ENCODE measurements at regions not wholly inside any gene's neighbourhood (a gene's known extent, or its start where the extent isn't known, plus 50 kb on each side); places are given as distances from the start of the nearest gene placed in this dataset.

DNA sequence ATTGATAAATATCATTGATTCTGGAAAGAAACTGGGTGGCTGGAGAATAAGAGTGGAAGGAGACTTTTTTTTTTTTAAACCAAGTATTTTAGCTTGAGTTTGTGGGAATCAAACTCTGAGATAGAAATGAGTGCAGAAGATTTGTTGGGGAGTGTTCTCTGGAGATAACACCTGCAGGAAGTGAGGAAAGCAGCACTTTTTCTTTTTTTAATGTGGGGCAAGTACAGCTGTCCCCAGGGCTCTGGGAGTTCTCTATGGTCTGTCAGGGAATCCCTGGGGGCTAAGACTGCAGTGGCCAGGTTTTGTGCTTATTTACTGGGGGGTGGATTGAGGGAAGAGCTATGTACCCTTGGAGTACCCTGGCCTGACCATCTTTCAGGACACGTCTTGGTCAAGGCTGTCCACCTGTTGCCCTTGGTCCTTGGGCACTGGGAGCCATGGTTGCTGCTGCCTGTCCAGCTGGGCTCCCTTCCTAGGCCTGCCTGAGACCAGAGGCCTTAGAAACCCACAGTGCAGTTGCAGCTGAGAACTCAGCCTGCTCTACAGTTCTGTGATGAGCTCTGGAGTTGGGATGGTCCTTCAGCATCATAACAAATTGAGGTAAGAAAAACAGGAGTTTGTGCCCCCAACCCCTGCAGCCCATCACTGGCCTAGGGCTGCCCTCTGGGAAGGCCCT is 85.8 kb downstream of the PHAX start:
- Histone ChIP-seq H3K4me3 (ENCODE audit: low read depth, low read length) (no peak overlapping the region), H3K36me3 (ENCODE audit: control insufficient read depth, insufficient read depth, low read length) (no peaks in the 10 kb centered on the region), H3K27me3 (ENCODE audit: control insufficient read depth, insufficient read depth, low read length) (no peaks in the 10 kb centered on the region)
- CTCF ChIA-PET = interaction anchor here (1.1 to 1.4 kb wide), 3 partner anchors 8 to 90 kb away, joined by 3 to 5 read pairs (median 3); partner anchors contain the start of gene LMNB1
- TF ChIP-seq, protein P1, sequence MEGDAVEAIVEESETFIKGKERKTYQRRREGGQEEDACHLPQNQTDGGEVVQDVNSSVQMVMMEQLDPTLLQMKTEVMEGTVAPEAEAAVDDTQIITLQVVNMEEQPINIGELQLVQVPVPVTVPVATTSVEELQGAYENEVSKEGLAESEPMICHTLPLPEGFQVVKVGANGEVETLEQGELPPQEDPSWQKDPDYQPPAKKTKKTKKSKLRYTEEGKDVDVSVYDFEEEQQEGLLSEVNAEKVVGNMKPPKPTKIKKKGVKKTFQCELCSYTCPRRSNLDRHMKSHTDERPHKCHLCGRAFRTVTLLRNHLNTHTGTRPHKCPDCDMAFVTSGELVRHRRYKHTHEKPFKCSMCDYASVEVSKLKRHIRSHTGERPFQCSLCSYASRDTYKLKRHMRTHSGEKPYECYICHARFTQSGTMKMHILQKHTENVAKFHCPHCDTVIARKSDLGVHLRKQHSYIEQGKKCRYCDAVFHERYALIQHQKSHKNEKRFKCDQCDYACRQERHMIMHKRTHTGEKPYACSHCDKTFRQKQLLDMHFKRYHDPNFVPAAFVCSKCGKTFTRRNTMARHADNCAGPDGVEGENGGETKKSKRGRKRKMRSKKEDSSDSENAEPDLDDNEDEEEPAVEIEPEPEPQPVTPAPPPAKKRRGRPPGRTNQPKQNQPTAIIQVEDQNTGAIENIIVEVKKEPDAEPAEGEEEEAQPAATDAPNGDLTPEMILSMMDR (IDR thresholded peaks at IDR 0.05; ENCODE audit: insufficient read depth, low read depth, low read length) = no peak
- DNase-seq (ENCODE audit: low read depth) = no peak
- POLR2A ChIA-PET = no interaction called here

GRCh38 chr5:126692971-126693370 is 84.0 kb upstream of the LMNB1 start:
- TF ChIP-seq, protein P1 (IDR thresholded peaks at IDR 0.05; ENCODE audit: insufficient read depth, low read depth, low read length) = no peak
- Histone ChIP-seq H3K27me3 (ENCODE audit: control insufficient read depth, insufficient read depth, low read length) (no peaks in the 10 kb centered on the region), H3K4me3 (ENCODE audit: low read depth, low read length) (no peak overlapping the region), H3K36me3 (ENCODE audit: control insufficient read depth, insufficient read depth, low read length) (no peaks in the 10 kb centered on the region)
- DNase-seq (ENCODE audit: low read depth) = no peak
- ChIA-PET POLR2A (interaction anchor here (0.5 kb wide), 1 partner anchor 1377 kb away, joined by 3 read pairs; no protein-coding TSS in a partner anchor), CTCF (interaction anchor here (0.6 to 1.3 kb wide), 2 partner anchors 16 to 645 kb away, joined by 4 to 5 read pairs; no protein-coding TSS in a partner anchor)

DNA sequence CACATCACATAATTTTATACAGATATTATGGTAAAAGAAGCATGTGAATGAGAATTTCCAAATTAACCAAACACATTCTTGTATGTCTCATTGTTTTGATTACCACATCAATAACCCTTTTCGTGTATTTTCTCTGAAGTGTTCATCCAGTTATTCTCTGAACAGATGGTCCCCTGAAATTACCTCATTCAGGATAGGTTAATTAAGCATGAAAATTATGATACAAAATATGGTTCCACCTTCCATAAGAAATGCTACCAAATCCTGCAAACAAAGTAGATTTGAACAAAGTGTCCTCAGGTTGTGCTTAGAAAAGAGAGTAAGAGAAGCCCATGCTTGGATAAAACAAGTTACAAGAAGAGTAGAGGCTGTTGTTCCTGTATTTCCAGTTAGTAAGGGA is 83.1 kb upstream of the LMNB1 start:
- no peak for DNase-seq (ENCODE audit: low read depth)
- Histone ChIP-seq H3K27me3 (ENCODE audit: control insufficient read depth, insufficient read depth, low read length) (no peaks in the 10 kb centered on the region), H3K4me3 (ENCODE audit: low read depth, low read length) (no peak overlapping the region), H3K36me3 (ENCODE audit: control insufficient read depth, insufficient read depth, low read length) (no peaks in the 10 kb centered on the region)
- ChIA-PET POLR2A (interaction anchor here (0.5 kb wide), 1 partner anchor 1378 kb away, joined by 3 read pairs; no protein-coding TSS in a partner anchor), CTCF (no interaction called here)
- TF ChIP-seq, protein P1 (IDR thresholded peaks at IDR 0.05; ENCODE audit: insufficient read depth, low read depth, low read length) = no peak

- ChIA-PET POLR2A (no interaction called here), CTCF (no interaction called here)
- no peaks in the 10 kb centered on the region for H3K36me3 ChIP-seq (ENCODE audit: control insufficient read depth, insufficient read depth, low read length)
- TF ChIP-seq, protein P1 (IDR thresholded peaks at IDR 0.05; ENCODE audit: insufficient read depth, low read depth, low read length) = no peak
- no peaks in the 10 kb centered on the region for H3K27me3 ChIP-seq (ENCODE audit: control insufficient read depth, insufficient read depth, low read length)
- peak; percentile 73 for DNase-seq (ENCODE audit: low read depth)
- no peak overlapping the region for H3K4me3 ChIP-seq (ENCODE audit: low read depth, low read length)
Measured at GRCh38 chr5:126694403-126694802, 82.5 kb upstream of the LMNB1 start.

DNA sequence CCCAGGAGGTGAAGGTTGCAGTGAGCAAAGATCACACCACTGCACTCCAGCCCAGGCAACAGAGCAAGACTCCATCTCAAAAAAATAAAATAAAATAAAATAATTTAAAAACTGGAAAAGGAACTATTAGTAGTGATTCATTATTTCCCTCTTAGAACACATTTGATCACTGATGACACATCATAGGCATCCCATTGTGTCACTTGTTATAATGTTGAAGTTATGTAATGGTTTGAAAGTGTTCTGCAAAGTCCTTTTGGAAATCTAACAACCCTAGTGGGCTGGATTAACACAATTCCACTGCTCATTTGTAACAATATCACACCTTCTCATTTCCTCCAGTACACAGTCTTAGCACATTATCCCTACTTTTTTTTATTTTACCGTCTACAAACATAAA is 81.8 kb upstream of the LMNB1 start:
- H3K36me3 ChIP-seq (ENCODE audit: control insufficient read depth, insufficient read depth, low read length) = no peaks in the 10 kb centered on the region
- TF ChIP-seq, protein P1 (IDR thresholded peaks at IDR 0.05; ENCODE audit: insufficient read depth, low read depth, low read length) = no peak
- H3K4me3 ChIP-seq (ENCODE audit: low read depth, low read length) = no peak overlapping the region
- DNase-seq (ENCODE audit: low read depth) = no peak
- no peaks in the 10 kb centered on the region for H3K27me3 ChIP-seq (ENCODE audit: control insufficient read depth, insufficient read depth, low read length)
- ChIA-PET CTCF (no interaction called here), POLR2A (no interaction called here)

Measured in BJ (cell line).